ENCODE measurements at regions not wholly inside any gene's neighbourhood (a gene's known extent, or its start where the extent isn't known, plus 50 kb on each side); places are given as distances from the start of the nearest gene placed in this dataset.
A peak's percentile ranks its signal among the peaks of the same experiment; 100 is the strongest.
"Not testable (repeated sequence)": the region's sequence is repeated elsewhere in the genome, so short reads cannot be mapped to it uniquely, and the experiment has no call there.

GRCh38 chr20:47887064-47887463, 101.8 kb upstream of the SULF2 start:
- DNase-seq = no peak

DNA sequence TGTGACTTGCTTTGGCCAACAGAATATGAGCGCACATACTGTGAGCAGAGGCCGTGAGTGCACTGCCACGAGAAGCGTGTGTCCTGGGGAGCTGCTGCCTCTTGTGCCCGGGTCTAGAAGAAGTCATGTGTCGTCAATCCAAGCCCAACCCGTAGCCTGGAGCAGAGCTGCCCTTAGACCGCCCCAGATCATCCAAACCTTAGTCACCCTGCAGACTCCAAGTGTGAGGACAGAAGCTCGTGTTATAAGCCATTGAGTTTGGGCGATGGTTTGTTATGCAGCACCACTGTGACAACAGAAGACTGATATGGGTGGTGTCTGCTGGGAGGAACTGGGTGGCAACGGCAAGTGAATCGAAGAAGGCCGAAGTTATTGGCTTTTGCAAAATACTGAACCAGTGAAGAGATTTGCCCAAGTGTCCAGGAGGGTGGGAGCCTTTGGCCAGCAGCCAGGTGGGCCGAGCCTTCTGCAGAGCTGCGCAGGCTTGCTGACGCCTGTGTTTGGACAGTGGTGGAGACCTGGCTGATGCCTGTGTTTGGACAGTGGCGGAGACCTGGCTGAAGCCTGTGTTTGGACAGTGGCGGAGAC, 101.3 kb upstream of the SULF2 start:
- no peak for DNase-seq

DNA sequence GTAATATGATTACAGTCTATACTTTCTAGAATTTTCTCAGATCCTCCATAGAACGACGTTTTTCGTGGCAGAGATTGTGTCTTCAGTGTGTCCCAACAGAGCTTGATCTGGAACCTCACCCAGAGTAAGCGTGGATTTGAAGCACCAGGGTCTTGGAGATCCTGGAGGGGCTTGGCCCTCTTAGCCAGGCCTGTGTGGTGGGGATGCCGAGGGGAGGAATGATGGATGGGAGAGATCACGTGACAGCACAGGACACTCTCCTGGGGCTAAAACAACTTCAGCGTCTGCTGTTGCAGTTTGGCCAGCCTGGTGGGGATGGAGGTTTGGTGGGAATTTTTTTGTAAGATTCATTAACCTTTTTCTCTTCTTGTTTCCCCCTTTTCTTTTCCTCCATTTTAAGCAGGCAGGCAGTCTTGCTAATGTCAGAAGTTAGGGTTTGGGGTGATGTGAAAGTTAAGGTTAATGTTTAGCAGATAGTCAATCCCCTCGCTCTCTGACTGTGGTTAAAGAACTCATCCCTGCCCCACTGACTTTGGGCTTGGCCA, 100.7 kb upstream of the SULF2 start:
- DNase-seq = no peak

DNA sequence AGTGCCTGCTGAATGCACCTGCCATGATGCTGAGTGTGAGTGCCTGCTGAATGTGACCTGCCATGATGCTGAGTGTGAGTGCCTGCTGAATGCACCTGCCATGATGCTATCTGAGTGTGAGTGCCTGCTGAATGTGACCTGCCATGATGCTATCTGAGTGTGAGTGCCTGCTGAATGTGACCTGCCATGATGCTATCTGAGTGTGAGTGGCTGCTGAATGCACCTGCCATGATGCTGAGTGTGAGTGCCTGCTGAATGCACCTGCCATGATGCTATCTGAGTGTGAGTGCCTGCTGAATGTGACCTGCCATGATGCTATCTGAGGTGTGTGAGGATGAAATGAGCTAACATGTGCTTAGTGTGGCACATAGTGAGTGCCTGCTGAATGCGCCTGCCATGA, 98.7 kb upstream of the SULF2 start:
- DNase-seq = not testable (repeated sequence)

- DNase-seq = no peak
Observed at GRCh38 chr20:47883186-47883585, 97.9 kb upstream of the SULF2 start.

DNA sequence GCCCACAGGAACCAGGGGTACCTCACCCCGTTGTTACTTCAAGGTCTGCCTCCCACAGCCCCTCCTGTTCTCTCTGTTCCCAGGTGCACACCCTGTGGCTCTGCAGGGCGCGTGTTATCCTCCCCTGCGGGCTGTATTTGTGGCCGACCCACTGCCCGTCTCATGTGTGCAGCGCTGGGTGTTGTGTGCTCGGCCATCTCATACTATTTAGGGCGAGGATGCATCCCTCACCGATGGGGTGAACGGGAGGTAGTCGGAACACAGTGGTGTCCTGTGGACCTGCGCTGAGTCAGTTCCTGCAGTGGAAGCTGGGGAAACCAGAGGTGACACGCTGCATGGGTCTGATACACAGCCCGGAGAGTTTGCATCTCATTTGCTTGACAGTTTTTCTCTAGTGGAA, 94.5 kb upstream of the SULF2 start:
- DNase-seq = no peak

DNA sequence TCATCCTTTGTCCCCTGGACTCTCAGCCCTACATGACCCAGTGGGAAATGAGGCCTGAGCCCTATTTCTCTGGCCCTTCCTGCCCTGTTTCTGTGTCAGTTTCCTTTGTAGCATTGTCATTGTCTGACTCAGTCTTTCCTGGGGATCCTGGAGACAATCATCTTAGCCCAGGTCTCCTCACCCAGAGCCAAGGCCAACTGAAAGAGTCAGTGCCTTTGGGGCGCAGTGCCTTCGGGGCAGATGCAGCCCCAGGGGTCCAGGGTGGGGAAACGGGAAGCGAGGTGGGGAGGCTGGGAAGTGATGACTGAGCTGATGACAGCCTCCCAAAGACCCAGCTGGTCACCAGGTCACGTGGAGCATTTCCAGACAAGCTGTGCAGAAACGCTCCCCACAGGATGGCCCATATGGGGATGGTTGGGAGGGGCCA, 93.3 kb upstream of the SULF2 start:
- DNase-seq = no peak

DNA sequence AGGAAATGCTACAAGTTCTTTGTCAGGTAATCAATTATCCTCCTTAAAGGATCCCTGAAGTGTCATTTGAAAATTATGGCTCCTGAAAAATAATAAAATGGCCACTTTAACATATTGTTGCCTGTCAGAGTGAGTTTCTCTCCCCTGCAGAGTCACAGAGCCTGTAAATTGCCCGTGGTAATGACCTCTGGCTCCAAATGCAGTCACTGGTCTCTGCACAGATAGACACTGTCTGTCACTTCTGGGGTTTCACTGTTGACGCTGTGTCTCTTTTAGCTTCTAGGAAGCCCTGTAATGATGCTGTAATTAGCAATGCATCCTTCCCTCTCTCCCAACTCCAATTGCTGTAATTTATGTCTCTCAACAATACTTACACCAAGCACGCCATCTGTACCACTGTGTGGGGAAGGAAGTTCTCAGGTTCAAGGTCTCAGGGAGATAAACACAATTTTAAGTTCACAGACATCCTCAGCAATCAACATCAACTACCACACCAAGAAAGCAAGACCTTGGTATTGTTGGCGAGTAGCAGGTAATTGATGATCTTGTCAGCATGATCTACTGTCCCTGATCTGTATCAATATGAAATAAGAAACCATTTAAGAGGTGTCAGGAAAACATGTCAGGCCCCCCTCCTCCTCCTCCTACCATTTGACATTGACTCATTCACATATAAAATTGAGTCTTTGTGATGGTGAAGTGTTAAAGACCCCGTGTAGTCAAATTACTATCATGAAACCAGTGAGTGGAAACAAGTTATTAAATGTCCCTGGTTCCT, 91.2 kb upstream of the SULF2 start:
- DNase-seq = no peak

DNA sequence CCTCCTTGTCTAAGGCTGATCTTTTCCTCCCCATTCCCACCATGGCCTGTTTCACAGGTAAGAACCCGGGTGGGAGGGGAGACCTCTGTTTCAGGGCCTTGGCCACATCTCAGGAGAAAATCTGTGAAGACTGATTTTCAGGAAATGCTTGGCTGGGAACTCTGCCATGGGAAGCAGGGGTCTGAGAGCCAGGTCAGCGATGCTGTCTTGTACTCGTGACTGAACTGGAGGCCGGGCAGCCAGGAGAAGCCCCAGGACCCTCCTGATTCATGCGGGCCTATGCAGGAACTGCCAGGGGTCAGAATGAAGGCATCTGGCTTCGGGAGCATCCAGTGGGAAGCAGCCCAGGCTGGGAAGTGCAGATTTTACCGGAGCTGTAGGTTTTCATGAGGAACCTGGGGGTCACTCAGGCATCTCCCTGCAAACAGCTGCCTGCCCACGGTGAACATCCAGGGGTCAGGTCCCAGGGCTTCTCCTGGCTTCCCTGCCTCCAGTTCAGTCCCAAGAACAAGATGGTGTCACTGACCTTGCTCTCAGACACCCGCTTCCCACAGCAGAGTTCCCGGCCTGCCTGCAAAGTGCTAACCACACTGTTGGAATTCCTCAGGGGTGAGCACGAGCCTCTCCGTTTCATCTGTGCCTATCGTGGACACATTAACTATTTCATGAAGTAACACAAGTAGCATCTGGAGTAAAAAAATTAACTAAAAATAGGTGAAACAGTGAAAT, 90.2 kb upstream of the SULF2 start:
- DNase-seq = no peak

- DNase-seq = no peak
Observed at GRCh38 chr20:47872341-47872740, 87.1 kb upstream of the SULF2 start.

GRCh38 chr20:47870475-47870874, 85.2 kb upstream of the SULF2 start:
- no peak for DNase-seq

- DNase-seq = no peak
Observed at GRCh38 chr20:47868744-47869143, 83.5 kb upstream of the SULF2 start.

GRCh38 chr20:47868236-47868635, 83.0 kb upstream of the SULF2 start:
- no peak for DNase-seq

GRCh38 chr20:47867831-47868230, 82.5 kb upstream of the SULF2 start:
- DNase-seq = no peak

DNA sequence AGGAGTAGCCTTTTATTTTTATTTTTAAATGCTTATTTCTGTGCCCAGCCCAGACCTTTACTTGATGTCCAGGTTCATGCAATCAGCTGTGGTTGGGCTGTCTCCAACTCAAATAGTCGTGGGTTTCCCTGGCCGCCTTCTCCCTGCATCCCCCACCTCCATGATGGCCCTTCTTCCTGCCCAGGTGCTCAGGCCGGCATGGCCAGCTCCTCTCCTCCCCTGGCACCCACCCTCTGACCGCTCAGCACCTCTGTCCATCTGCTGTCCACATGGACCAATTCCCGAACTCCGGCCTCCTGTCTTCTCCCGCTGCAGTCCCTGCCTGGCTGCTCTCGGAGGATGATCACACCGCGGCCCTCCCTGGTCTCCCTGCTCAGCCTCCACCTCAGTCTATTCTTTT, 81.2 kb upstream of the SULF2 start:
- no peak for DNase-seq

GRCh38 chr20:47865912-47866311, 80.6 kb upstream of the SULF2 start:
- DNase-seq = no peak

- DNase-seq = no peak
Observed at GRCh38 chr20:47865451-47865850, 80.2 kb upstream of the SULF2 start.

- DNase-seq = no peak
Observed at GRCh38 chr20:47863981-47864380, 78.7 kb upstream of the SULF2 start.

GRCh38 chr20:47863315-47863965, 78.2 kb upstream of the SULF2 start:
- no peak for DNase-seq

GRCh38 chr20:47862574-47863240, 77.4 kb upstream of the SULF2 start:
- DNase-seq = peak; percentile 37

GRCh38 chr20:47861116-47861515, 75.8 kb upstream of the SULF2 start:
- peak; percentile 88 for DNase-seq
